Endothelial cell of umbilical vein (primary cell): ENCODE measurements at regions not wholly inside any gene's neighbourhood (a gene's known extent, or its start where the extent isn't known, plus 50 kb on each side); places are given as distances from the start of the nearest gene placed in this dataset.

Source experiments
- BruUV-seq: library from RNA; stranded (reverse); fragments of 400-500 nt; replicated peaks from 2 replicates; lab custom pipeline; 2021; lab: Mats Ljungman, UMichigan
- CTCF ChIA-PET: fragments of 300-600, 350-600 bp; sonication (Branson Sonifier 250); formaldehyde crosslinking; loops from one replicate; lab custom pipeline; 2021; ENCODE audit warnings: antibody characterized with exemption, inconsistent platforms; lab: Charles Lee
- POLR2A ChIA-PET: fragments of 300-600, 350-600 bp; sonication (Branson Sonifier 250); formaldehyde crosslinking; loops from one replicate; lab custom pipeline; 2021; ENCODE audit warnings: antibody characterized with exemption, inconsistent platforms; lab: Charles Lee
- DNase-seq: peaks from one replicate; pipeline ENCODE4 v3.0.0-alpha.2; 2011; ENCODE audit warnings: low read depth, low spot score
- FAIRE-seq: peaks from 2 replicates; lab custom pipeline; 2011; peaks lifted over from hg19 to GRCh38; lab: Jason Lieb, UNC
- H2AFZ ChIP-seq: 2 replicates; pipeline ENCODE4 v1.6.0; 2012; ENCODE audit warnings: low read depth, low read length, control low read depth, inconsistent platforms
- H3K27ac ChIP-seq: 2 replicates; pipeline ENCODE4 v1.5.1; 2011; ENCODE audit warnings: low read depth, mild to moderate bottlenecking, control low read depth, low read length, moderate library complexity; ENCODE audit not compliant: insufficient read depth
- H3K27me3 ChIP-seq, 2 experiments: 2 replicates each; pipeline versions ENCODE4 v1.6.0 to v1.6.1; 2011; ENCODE audit warnings: low read length in 2 of 2, mixed read lengths in 1 of 2; ENCODE audit not compliant: control insufficient read depth in 2 of 2, insufficient read depth in 2 of 2
- H3K36me3 ChIP-seq, 2 experiments: 2 replicates in 1 of 2; 3 replicates in 1 of 2; pipeline ENCODE4 v1.5.1; 2011; ENCODE audit warnings: low read length in 2 of 2, mild to moderate bottlenecking in 1 of 2, moderate library complexity in 1 of 2; ENCODE audit not compliant: control insufficient read depth in 2 of 2, insufficient read depth in 2 of 2; ENCODE audit errors: extremely low read depth in 1 of 2
- H3K4me1 ChIP-seq: 3 replicates; pipeline ENCODE4 v1.5.1; 2011; ENCODE audit warnings: mild to moderate bottlenecking, low read length; ENCODE audit not compliant: control insufficient read depth, insufficient read depth; ENCODE audit errors: extremely low read depth
- H3K4me2 ChIP-seq: 2 replicates; pipeline ENCODE4 v1.6.1; 2011; ENCODE audit warnings: low read length, control low read depth, mixed read lengths; ENCODE audit not compliant: insufficient read depth
- H3K4me3 ChIP-seq, 3 experiments: fragments of 200-600 bp in 1 of 3; sonication (generic), shearing (Covaris generic) in 1 of 3; replicated peaks in 1 of 3; 2 replicates each; pipeline ENCODE4 v1.5.1; 2011 to 2016; ENCODE audit warnings: control low read depth in 3 of 3, low read length in 3 of 3, mild to moderate bottlenecking in 2 of 3, inconsistent platforms in 1 of 3, low read depth in 1 of 3, moderate library complexity in 1 of 3; ENCODE audit not compliant: insufficient read depth in 1 of 3
- H3K79me2 ChIP-seq: 2 replicates; pipeline ENCODE4 v1.6.0; 2012; ENCODE audit warnings: low read length, inconsistent platforms; ENCODE audit not compliant: control insufficient read depth, insufficient read depth
- H3K9ac ChIP-seq: replicated peaks from 2 replicates; pipeline ENCODE3; 2011; ENCODE audit warnings: low read length, control low read depth; ENCODE audit not compliant: insufficient read depth; ENCODE audit errors: extremely low read depth
- H3K9me1 ChIP-seq: replicated peaks from 3 replicates; pipeline ENCODE4 v1.6.0; 2011; ENCODE audit warnings: mild to moderate bottlenecking, low read length; ENCODE audit not compliant: control insufficient read depth, insufficient read depth; ENCODE audit errors: extremely low read depth
- H3K9me3 ChIP-seq: replicated peaks from 2 replicates; pipeline ENCODE4 v1.5.1; 2012; ENCODE audit warnings: low read length, inconsistent platforms; ENCODE audit not compliant: control insufficient read depth, insufficient read depth
- H4K20me1 ChIP-seq: replicated peaks from 2 replicates; pipeline ENCODE3; 2011; ENCODE audit warnings: mild to moderate bottlenecking, low read length; ENCODE audit not compliant: control insufficient read depth, insufficient read depth; ENCODE audit errors: extremely low read depth
- EZH2 ChIP-seq: IDR thresholded peaks from 2 replicates; pipeline ENCODE4 v1.6.1; 2012; ENCODE audit warnings: borderline replicate concordance, low read depth, mild to moderate bottlenecking, moderate library complexity, low read length, inconsistent platforms; ENCODE audit not compliant: severe bottlenecking
- FOS ChIP-seq: IDR thresholded peaks from 2 replicates; pipeline ENCODE4 v1.6.1; 2011; ENCODE audit warnings: mild to moderate bottlenecking, low read length, moderate library complexity, borderline replicate concordance; ENCODE audit not compliant: insufficient read depth
- GATA2 ChIP-seq: IDR thresholded peaks from 2 replicates; pipeline ENCODE4 v1.7.0; 2011; ENCODE audit warnings: low read depth, mild to moderate bottlenecking, moderate library complexity, mixed read lengths, low read length; ENCODE audit not compliant: insufficient read length, insufficient read depth
- JUN ChIP-seq: IDR thresholded peaks from 2 replicates; pipeline ENCODE4 v1.6.1; 2011; ENCODE audit warnings: borderline replicate concordance, low read depth; ENCODE audit not compliant: insufficient read length, insufficient read depth
- MYC ChIP-seq: IDR thresholded peaks from one replicate; pipeline ENCODE4 v1.6.1; 2011; ENCODE audit warnings: mild to moderate bottlenecking, low read depth, low read length
- POLR2A ChIP-seq: IDR thresholded peaks from 2 replicates; pipeline ENCODE4 v1.6.1; 2012; ENCODE audit warnings: low read depth, mild to moderate bottlenecking, control low read depth, low read length
- POLR2AphosphoS5 ChIP-seq: IDR thresholded peaks from 2 replicates; pipeline ENCODE4 v1.6.1; 2012; ENCODE audit warnings: low read depth, mild to moderate bottlenecking, control low read depth, low read length, moderate library complexity; ENCODE audit not compliant: insufficient read depth
- dilution Hi-C: fragments of 300-500 bp; cut with MboI; formaldehyde crosslinking; loops from one replicate; pipeline ENCODE4 v1.15.0; 2019; ENCODE audit warnings: low sequenced_read_pairs; ENCODE audit not compliant: extremely low pct_ligation_motif_present
- intact Hi-C: fragments of 100-400 bp; cut with micrococcal nuclease; formaldehyde crosslinking; loops from one replicate; pipeline ENCODE4 v1.10.0; 2022
- TF ChIP-seq, protein P1 (sequence below): IDR thresholded peaks from 2 replicates; pipeline ENCODE4 v1.6.1; 2011; ENCODE audit not compliant: insufficient read depth, insufficient read length
- TF ChIP-seq, protein P2 (sequence below), 2 donors: IDR thresholded peaks; 1 replicate in 1 of 2; 2 replicates in 1 of 2; pipeline ENCODE4 v1.5.1; 2011; ENCODE audit warnings: low read length in 2 of 2, mild to moderate bottlenecking in 2 of 2, moderate library complexity in 2 of 2, control low read depth in 1 of 2, inconsistent platforms in 1 of 2, low read depth in 1 of 2; ENCODE audit not compliant: insufficient read depth in 1 of 2; ENCODE audit errors: extremely low read depth in 1 of 2

DNA sequence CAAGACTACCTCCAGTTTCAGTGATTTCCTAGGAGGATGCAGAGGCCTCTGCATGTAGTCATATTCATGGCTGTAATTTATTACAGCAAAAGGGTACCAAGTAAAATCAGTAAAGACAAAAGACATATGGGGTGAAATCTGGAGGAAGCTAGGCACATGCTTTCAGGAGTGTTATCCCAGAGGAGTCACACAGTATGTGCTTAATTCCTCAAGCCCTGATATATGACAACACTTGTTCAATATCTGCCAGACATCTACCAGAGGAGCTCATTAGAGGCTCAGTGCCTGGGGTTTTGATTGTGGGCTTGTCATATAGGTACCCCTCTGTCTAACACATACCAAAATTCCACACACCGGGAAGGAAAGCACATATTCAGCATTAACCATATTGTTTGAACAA is 283.8 kb downstream of the CXCL12 start:
- dilution Hi-C loops (no loop called here), intact Hi-C loops (no loop called here)
- POLR2A ChIA-PET: no interaction called here
- Histone ChIP-seq H2AFZ (no peak overlapping the region), H3K9me1 (no peaks in the 10 kb centered on the region), H3K27ac (no peak overlapping the region), H3K9ac (no peak overlapping the region), H3K4me3 (no peak overlapping the region), H3K9me3 (no peaks in the 10 kb centered on the region), H3K79me2 (no peaks in the 10 kb centered on the region), H4K20me1 (no peaks in the 10 kb centered on the region), H3K4me1 (no peaks in the 10 kb centered on the region), H3K27me3 (no peaks in the 10 kb centered on the region), H3K4me2 (no peak overlapping the region), H3K36me3 (no peaks in the 10 kb centered on the region)
- CTCF ChIA-PET: interaction anchor here (1.4 kb wide), 1 partner anchor 411 kb away, joined by 3 read pairs; no protein-coding TSS in a partner anchor
- DNase-seq: no peak
- no TSS peak for BruUV-seq
- FAIRE-seq: no peak
- TF ChIP-seq, protein P1, sequence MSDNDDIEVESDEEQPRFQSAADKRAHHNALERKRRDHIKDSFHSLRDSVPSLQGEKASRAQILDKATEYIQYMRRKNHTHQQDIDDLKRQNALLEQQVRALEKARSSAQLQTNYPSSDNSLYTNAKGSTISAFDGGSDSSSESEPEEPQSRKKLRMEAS: no peak
- TF ChIP-seq MYC (no peak), POLR2A (no peak), JUN (no peak), FOS (no peak)
- TF ChIP-seq, protein P2, sequence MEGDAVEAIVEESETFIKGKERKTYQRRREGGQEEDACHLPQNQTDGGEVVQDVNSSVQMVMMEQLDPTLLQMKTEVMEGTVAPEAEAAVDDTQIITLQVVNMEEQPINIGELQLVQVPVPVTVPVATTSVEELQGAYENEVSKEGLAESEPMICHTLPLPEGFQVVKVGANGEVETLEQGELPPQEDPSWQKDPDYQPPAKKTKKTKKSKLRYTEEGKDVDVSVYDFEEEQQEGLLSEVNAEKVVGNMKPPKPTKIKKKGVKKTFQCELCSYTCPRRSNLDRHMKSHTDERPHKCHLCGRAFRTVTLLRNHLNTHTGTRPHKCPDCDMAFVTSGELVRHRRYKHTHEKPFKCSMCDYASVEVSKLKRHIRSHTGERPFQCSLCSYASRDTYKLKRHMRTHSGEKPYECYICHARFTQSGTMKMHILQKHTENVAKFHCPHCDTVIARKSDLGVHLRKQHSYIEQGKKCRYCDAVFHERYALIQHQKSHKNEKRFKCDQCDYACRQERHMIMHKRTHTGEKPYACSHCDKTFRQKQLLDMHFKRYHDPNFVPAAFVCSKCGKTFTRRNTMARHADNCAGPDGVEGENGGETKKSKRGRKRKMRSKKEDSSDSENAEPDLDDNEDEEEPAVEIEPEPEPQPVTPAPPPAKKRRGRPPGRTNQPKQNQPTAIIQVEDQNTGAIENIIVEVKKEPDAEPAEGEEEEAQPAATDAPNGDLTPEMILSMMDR (IDR thresholded peaks at IDR 0.05; ENCODE audit: extremely low read depth in 1 of 2, insufficient read depth in 1 of 2, low read depth in 1 of 2, low read length in 2 of 2): no peak

DNA sequence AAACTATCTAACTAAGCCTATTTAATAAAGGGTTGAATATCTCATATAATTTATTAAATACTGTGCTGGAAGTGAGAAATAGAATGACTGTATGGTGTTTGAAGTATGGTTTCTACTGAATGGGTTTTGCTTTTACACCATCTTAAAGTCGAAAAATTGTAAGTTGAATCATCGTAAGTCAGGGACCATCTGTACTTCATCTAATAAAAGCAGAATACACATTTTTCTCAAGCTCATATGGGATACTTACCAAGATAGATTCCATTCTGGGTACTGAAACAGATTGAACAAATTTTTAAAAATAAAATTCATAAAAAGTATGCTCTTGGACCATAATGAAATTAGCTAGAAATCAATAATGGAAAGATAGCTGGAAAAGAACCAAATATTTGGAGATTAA is 285.4 kb downstream of the CXCL12 start:
- FAIRE-seq (no peak), DNase-seq (no peak)
- Histone ChIP-seq H3K27me3 (no peaks in the 10 kb centered on the region), H3K4me1 (no peaks in the 10 kb centered on the region), H3K9ac (no peak overlapping the region), H3K9me1 (no peaks in the 10 kb centered on the region), H2AFZ (no peak overlapping the region), H3K27ac (no peak overlapping the region), H3K9me3 (no peaks in the 10 kb centered on the region), H3K79me2 (no peaks in the 10 kb centered on the region), H4K20me1 (no peaks in the 10 kb centered on the region), H3K4me3 (no peak overlapping the region), H3K36me3 (no peaks in the 10 kb centered on the region), H3K4me2 (no peak overlapping the region)
- BruUV-seq: no TSS peak
- dilution Hi-C loops (no loop called here), intact Hi-C loops (no loop called here)
- POLR2A ChIA-PET: no interaction called here
- TF ChIP-seq GATA2 (no peak), MYC (no peak), EZH2 (no peak), POLR2A (no peak), POLR2AphosphoS5 (no peak), FOS (no peak), JUN (no peak)
- TF ChIP-seq, protein P1: no peak
- TF ChIP-seq, protein P2 (IDR thresholded peaks at IDR 0.05; ENCODE audit: extremely low read depth in 1 of 2, insufficient read depth in 1 of 2, low read depth in 1 of 2, low read length in 2 of 2): no peak
- CTCF ChIA-PET: no interaction called here
